ENCODE measurements at regions not wholly inside any gene's neighbourhood (a gene's known extent, or its start where the extent isn't known, plus 50 kb on each side); places are given as distances from the start of the nearest gene placed in this dataset.
A peak's percentile ranks its signal among the peaks of the same experiment; 100 is the strongest.

DNA sequence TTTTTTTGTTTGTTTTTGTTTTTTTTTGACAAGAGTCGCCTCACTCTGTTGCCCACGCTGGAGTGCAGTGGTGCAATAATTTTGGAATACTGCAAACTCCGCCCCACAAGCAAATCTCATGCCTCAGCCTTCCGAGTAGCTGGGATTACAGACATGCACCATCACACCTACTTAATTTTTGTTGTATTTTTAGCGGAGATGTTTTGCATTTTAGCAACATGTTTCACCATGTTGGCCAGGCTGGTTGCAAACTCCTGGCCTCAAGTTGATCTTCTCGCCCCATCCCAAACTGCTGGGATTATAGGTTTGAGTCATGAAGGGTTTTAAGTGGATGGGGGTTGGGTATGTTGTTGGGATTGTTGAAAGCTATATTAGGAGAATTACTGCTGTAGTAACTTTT lies 270.9 kb upstream of the LCORL start:
- DNase-seq (ENCODE audit: low read depth, low spot score), result no peak

DNA sequence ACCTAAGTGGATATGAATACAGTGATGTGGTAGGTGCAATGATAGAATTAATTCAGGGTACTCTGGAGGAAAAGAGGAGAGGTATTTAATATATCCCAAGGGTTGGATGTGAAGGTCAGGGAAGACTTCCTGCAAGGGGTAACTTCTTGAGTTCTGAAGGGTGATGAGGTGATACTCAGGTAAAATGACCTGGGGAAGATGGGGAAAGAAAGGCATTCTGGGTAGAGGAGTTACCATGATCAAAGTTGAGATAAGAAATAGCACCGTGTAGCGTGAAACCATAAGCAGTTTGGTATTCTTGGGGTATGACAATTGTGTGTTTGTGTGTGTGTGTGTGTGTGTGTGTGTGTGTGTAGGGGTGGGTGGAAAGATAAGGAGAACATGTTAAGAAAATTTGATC lies 270.4 kb upstream of the LCORL start:
- no peak for DNase-seq (ENCODE audit: low read depth, low spot score)

DNA sequence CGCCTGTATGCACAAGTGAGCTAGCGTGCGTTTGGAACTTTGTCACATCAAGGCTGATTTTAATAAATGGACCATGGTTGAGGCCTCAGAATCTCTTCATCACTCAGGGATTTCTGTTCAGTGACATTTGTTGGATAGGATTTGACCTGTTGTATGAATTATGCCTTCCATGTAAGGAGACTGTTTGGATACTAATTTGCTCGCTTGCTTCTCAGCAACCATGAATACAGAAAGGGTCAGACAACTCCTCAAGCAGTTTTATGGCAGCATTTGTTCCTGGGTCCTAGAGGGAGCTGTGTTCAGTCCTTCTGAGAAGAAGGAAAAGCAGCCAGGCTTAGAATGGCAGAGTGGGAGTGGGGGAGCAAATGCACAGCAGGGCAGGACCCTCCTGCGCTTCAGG lies 269.7 kb upstream of the LCORL start:
- DNase-seq (ENCODE audit: low read depth, low spot score), result no peak

DNA sequence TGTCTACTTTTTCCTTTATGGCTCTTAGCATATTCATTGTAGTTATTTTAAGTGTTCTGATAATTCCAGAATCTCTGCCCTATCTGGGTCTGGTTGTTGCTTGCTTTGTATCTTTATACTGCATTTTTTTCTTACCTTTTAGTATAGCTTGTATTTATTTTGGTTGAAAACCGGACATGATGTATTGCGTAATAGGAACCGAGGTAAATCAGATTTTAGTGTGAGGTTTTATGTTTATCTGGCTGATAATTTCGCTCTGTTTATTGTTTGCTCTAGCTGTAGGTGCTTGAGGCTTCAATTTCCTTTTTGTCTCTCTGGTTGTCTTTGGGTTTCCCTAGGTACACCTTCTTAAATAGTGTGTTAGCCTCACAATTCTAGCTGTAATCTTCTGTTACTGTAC lies 263.8 kb upstream of the LCORL start:
- no peak for DNase-seq (ENCODE audit: low read depth, low spot score)

DNA sequence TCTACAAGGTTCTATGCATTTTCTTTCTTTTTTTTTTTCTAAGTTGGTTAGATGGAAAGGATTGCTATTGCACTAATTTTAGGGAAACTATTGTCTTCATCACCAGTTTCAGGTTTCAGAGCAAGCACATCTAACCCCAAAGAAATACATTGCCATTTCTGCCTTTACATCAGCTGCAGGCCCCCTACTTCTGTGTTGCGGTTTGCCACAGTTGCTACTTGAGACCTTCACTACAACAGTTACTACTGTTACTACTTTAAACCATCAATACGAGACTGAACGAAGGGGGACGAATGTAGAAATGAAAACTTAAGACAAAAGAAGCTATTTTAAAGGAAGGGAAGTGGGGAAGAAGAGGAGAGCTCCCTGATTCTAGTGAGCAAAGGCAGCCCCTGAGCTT lies 256.7 kb upstream of the LCORL start:
- DNase-seq (ENCODE audit: low read depth, low spot score), result no peak

DNA sequence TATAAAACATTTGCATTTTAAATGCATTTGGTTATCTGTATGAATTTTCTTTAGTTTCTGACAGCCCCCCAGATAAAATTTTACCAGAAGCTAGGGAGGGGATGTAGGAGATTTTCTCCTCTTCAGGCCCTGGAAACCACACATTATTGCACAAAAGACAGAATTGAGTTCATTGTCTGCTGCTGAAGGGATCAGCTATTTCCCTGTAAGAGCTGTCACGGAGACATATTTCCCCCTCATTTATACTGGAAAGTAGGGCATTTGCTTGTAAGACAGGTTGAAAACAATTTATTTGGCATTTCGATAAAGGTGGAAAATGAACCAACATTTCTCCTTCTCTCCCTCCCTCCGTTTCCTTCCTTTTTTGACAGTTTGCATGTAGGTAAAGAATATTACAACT lies 241.3 kb upstream of the LCORL start:
- DNase-seq (ENCODE audit: low read depth, low spot score), result no peak

DNA sequence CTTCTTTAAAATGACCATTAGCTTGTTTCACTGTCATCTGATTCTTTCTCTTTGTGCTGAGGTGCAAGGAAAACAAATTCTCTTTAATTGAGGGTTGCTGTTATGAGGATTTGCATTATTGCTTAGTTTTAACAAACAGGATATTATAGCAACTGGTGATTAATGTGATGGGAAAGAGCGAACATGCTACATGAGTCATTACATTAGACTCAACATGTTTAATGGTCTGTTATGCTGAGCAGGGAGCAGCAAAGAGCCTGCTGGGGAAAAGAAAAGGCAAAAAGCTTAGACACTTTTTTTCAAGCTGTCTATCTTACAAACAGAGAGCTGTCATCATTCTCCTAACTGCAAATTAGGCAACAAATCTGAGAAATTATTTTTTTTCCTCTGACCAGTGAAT lies 230.5 kb upstream of the LCORL start:
- DNase-seq (ENCODE audit: low read depth, low spot score), result no peak

DNA sequence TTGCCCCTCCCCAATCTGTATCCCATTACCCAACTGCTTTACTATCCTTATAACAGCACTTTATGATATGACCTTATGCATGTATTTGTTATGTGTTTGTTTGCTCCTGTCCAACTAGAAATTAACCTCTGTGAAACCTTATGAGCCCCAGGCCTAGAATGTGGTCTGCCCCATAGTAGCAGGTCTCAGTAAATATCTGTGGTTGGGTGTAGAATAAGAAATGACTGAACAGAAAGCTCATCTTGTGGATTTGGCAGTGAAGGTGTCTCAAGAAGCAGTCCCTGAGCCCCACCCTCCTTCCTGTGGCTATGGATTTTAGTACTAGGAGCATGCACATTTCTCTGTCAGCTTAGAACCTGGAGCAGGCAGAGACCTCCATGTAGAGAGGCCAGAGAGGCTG lies 229.0 kb upstream of the LCORL start:
- no peak for DNase-seq (ENCODE audit: low read depth, low spot score)

DNA sequence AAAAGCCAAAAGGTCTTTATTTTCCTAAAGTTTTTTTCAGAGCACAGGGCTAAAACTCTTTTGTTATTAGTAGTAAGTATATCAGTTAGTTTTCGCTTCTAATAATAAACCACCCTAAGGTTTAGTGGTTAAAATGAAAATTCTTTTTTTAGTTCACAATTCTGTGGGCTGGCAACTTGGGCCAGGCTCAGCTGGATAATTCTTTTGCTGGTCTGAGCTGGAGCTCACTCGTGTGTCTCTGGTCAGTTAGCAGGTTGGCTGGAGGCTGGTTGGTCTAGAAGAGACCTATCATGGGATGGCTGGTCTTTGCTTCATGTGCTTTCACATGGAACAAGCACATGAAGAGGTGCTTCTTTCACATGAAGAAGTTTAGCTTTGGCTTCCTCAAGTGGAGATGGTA lies 227.1 kb upstream of the LCORL start:
- DNase-seq (ENCODE audit: low read depth, low spot score), result no peak

DNA sequence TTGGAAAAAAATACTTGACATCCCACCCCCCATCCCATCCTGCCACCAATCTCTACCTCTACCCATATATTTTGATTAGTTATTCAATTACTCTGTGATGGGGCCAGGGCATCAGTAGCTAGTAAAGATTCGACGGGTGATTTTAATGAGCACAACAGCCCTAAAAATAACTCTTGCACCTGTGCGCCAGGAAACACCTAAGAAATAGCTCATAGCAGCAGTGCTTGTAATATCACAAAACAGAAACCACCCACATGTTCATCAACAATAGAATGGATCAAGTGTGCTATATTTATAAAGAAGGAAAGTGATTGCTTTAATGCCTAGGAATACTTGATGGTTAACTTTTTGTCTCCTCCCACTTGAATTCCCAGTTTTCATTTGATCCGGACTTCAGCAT lies 225.6 kb upstream of the LCORL start:
- no peak for DNase-seq (ENCODE audit: low read depth, low spot score)

DNA sequence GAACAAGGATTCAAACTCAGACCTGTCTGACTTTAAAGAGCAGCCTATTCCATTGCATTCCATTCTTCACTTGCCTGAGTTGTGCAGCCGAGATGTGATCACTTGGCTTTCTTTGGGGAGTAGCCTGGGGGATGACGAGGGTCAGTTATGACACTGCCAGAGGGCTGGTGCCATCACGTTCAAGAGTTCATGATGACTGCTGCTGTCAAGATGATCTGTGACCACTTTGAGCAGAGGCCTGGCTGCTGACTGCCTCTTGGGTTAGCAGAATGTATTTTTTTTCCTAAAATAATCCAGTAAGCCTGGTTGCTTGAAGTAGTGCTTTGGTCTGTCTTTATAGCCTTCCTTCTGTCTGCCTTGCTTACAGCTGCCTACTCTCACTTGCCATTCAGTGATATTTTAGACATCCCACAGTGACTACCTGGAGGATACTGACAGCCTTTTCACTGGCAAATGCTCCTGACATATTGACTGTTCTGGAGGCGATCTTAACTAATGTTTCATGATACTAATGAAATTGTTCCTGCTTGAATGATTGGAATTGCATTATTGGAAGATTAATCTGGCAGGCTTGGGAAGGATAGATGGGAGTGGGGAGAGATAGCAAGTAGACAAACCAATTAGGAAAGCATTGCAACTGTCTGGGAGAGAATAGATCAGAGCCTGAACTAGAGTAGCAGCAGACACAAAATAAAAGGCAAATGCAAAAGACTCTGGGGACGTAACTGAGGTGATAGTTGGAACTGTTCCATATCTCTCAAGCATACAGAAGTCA lies 221.6 kb upstream of the LCORL start:
- no peak for DNase-seq (ENCODE audit: low read depth, low spot score)

DNA sequence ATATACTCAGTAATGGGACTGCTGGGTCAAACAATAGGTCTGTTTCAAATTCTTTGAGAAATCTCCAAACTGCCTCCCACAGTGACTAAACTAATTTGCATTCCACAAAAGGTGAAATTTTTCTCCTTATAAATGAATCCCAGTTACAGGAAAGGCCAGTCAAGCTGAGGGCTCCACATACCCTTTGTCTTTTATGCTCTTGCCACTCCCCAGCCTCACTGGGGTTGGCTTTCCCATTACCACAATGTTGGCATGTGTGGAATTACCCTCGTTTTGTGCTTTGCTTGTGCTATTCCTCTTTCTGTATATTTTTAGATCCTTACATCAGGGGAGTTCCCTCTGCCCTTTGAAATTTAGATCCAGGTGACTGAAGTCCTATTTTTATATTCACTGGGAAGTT lies 220.2 kb upstream of the LCORL start:
- no peak for DNase-seq (ENCODE audit: low read depth, low spot score)

DNA sequence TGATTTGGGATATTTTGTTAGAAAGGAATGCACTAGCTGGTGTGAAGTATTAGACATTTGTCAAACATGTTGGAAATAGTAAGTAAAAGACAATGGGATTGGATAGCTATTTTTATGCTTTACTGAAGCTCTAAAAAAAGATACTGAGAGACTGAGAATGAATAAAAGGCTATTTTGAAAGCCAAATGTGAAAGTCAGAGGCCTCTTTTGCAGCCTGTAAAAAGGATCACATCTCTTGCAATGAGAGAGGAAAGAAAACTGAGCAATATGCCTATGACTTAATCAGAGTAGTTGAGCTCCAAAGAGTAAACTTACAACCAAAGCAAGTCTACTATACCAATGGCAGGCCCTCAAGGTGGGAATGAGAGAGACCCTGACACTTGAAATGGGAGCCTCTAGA lies 212.6 kb upstream of the LCORL start:
- DNase-seq (ENCODE audit: low read depth, low spot score), result no peak

DNA sequence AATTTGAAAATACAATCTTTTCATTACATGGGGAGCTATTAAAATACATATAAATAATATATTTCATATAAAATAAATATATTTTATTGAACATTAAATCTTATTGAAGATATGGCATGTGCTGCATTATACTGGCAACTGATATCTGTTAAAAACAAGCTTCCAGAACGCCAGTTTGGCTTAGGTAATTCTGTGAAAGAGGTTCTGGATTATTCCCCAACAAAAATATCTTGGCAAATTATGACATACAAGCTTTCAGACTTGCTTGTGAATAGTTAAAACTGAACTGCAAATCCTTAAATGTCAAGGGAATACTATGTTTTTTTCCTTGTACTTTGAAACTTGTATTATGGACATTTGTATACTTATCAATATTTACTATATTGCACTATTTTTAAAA lies 210.2 kb upstream of the LCORL start:
- no peak for DNase-seq (ENCODE audit: low read depth, low spot score)

DNA sequence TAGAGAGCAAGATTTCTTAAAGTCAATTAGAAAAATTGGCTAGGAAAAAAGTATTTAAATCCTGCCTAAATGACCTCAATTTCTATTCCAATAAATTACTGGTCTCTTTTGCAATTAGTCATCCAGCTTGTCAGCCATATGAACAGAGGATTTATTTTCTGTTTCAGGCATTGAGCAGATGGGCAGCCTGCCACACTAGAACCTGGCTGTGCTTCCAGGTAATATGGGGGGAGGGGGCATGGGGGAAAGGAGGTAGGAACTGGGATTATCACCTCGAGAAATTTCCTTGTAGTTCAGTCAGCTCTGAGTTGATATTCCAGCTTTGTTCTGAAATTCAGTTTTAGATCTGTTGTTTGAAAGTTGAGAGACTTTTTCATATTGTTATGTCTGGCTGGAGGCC lies 206.3 kb upstream of the LCORL start:
- DNase-seq (ENCODE audit: low read depth, low spot score), result no peak

DNA sequence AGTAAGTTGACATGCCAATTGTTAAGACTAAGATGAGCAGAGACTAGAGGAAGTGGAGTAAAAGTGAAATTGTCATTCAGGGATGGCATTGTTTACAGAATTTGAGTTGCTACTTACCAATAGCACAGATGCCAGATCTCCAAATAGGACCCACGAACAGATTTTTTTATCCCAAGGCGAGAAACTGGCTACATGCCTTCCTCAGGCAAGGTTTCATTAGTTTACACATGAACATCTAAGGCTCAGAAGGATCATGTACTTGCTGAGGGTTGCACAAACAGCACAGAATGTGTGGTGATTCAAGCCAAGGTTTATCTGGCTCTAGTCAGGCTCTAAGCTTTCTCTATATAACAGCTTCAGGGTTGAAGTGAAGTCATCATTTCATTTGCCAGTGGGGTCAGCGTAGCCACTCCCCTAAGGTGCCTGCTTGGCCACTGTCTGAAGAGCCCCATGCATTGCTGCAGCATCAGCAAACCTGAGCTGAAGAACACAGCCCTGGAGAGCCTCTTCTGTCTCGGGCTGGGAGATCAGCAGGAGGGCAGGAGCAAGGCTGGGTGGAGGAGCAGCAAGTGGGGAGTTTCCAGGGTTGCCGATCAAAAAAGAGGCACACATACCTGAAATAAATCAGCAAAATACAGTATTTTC lies 193.0 kb upstream of the LCORL start:
- DNase-seq (ENCODE audit: low read depth, low spot score), result peak; percentile 17

DNA sequence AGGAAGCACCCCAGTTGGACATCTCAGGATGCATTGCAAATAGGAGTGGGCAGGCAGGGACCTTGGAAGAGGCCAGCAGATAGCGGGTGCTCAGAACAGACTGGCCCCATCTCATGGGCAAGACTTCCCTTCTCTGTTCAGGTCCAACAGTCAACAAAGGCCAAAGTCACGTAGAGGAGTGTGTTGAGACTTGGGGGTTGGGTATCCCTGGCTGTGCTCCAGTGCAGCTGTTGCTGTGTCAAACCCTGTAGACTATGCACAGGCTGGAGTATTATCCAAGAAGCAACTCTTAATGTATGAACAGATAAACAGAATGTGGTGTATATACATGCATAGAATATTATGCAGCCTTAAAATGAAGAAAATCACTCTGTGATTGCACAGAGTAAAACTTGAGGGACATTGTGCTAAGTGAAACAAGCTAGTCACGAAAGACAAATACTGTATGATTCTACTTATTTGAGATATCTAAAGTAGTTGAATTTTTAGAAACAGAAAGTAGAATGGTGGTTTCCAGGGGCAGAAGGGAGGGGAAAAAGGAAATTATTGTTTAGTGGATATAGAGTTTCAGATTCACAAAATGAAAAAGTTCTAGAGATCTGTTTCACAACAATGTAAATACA lies 192.1 kb upstream of the LCORL start:
- no peak for DNase-seq (ENCODE audit: low read depth, low spot score)

DNA sequence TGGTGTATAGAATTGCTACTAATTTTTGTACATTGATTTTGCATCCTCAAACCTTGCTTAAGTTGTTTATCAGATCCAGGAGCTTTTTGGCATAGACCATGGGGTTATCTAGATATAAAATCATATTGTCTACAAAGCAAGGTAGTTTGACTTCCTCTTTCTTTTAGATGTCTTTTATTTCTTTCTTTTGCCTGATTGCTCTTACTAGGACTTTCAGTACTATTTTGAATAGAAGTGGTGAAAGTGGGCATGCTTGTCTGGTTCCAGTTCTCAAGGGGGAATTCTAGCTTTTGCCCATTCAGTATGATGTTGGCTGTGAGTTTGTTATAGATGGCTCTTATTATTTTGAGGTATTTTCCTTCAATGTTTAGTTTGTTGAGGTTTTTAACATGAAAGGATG lies 187.9 kb upstream of the LCORL start:
- DNase-seq (ENCODE audit: low read depth, low spot score), result no peak

DNA sequence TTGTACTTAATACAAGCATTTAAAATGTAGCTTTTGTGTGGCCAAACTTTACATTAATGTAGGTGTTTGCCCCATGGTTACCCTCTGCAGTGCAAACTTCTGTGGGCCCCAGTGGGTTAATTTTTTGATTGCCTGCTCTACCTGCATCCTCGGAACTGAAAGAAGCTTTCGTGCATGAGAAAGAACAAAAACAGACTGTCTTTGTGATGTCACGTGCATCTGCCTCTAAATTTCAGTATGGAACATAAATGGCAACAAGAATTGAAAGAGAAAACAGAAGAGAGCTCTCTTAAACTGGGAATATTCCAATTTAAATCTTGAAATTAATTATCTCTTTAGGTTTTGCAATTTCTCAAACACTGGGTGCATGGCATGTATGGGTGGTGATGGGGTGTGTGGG lies 182.4 kb upstream of the LCORL start:
- no peak for DNase-seq (ENCODE audit: low read depth, low spot score)

DNA sequence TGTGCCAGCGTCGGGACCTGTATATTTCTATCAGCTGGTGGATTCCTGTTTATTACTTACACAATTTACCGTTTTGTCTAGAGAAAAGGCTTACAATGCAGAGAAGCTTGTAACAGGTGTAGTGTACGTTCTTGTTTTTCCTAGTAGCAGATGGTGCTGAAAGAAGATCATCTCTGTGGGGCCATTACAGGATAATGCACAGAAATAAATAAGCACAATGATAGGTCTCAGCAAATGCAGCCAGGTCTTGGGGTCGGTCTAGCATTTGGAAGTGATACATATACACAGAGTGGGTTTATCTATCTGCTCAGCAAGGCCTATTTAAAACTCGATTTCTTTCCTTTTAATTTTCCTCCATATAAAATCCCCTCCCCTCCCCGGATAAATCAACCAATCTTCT lies 180.9 kb upstream of the LCORL start:
- no peak for DNase-seq (ENCODE audit: low read depth, low spot score)

DNA sequence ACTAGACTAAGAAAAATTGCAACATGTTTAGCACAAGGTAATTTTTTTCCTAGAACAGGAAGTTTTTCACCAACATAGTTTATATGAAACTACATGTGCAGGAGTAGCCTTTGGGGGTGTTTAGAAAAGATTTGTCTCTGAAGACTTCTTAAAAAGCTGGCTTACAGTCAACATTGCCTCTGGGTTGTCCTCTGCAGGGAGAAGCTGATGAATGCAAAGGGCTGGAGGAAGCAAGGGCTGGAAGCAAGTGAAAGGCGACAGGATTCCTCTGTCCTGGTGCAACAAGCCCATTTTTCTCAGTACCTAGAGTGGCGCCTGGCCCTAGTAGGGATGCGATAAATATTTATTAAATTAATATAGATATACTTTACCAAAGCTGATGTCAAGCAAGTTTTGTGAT lies 180.3 kb upstream of the LCORL start:
- DNase-seq (ENCODE audit: low read depth, low spot score), result no peak

DNA sequence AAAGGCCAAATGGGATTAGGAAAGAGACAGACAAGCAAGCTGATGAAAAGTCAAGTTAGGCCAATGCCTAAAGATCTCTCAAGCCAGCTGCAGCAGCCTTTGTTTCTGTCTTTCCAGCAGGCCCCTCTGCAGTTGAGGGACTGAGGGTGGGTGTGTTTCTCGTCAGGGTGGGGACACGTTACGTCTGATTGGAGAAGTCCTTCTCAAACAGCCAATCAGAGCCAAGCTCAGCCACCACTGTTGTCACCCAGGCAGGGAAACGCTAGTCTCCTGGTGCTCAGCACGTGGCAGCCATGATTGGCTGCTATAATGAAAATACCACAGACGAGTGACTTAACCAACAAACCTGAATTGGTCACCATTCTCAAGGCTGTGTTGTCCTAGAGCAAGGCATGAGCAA lies 177.1 kb upstream of the LCORL start:
- no peak for DNase-seq (ENCODE audit: low read depth, low spot score)

DNA sequence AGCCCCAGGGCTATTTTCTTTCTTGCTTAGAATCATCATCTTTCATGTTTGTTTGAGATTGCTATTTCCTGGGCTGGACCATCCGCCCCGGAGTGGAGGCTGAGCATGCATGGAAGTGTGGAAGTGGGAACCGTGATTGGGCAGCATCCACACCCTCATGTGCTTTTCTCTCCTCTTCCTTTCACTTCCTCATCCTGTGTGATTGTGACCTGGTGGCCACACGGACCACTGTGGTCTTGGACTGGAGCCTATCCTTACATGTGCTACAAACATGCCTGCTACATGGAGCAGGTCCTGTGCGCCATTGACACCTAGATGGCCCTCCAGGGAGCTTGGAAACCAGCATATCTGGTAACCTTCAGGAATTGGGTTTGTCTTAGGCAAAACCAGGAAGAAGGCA lies 175.9 kb upstream of the LCORL start:
- no peak for DNase-seq (ENCODE audit: low read depth, low spot score)

Data from iPS DF 19.7 (cell line).